Small intestine (tissue), 7 donors: ENCODE measurements at regions not wholly inside any gene's neighbourhood (a gene's known extent, or its start where the extent isn't known, plus 50 kb on each side); places are given as distances from the start of the nearest gene placed in this dataset.
"Not testable (repeated sequence)": the region's sequence is repeated elsewhere in the genome, so short reads cannot be mapped to it uniquely, and the experiment has no call there.

ENCODE experiments used
- DNase-seq, 2 donors: peaks; one replicate each; pipeline versions ENCODE4 v3.0.0 to v3.0.0-alpha.2; 2013
- FAIRE-seq: peaks from 2 replicates; lab custom pipeline; 2012; peaks lifted over from hg19 to GRCh38; lab: Jason Lieb, UNC
- H3K27ac ChIP-seq, 3 donors: one replicate each; pipeline ENCODE4 v1.5.1; 2013; ENCODE audit warnings: low read length in 2 of 3, mild to moderate bottlenecking in 2 of 3, control low read depth in 1 of 3, inconsistent platforms in 1 of 3, low read depth in 1 of 3, moderate library complexity in 1 of 3
- H3K27me3 ChIP-seq, 3 donors: one replicate each; pipeline ENCODE4 v1.6.1; 2013; ENCODE audit warnings: low read length in 3 of 3, inconsistent platforms in 1 of 3; ENCODE audit not compliant: control insufficient read depth in 3 of 3, insufficient read depth in 3 of 3
- H3K36me3 ChIP-seq, 3 donors: one replicate each; pipeline ENCODE4 v1.6.1; 2013; ENCODE audit warnings: low read length in 3 of 3, inconsistent platforms in 1 of 3, low read depth in 1 of 3, mild to moderate bottlenecking in 1 of 3, moderate library complexity in 1 of 3; ENCODE audit not compliant: control insufficient read depth in 3 of 3, insufficient read depth in 2 of 3
- H3K4me1 ChIP-seq, 3 donors: one replicate each; pipeline ENCODE4 v1.6.1; 2013; ENCODE audit warnings: low read length in 2 of 3, inconsistent platforms in 1 of 3, low read depth in 1 of 3, mild to moderate bottlenecking in 1 of 3, moderate library complexity in 1 of 3; ENCODE audit not compliant: control insufficient read depth in 3 of 3, insufficient read depth in 2 of 3
- H3K4me3 ChIP-seq, 3 donors: one replicate each; pipeline ENCODE4 v1.5.1; 2013; ENCODE audit warnings: low read length in 3 of 3, control low read depth in 1 of 3, inconsistent platforms in 1 of 3, low read depth in 1 of 3, mild to moderate bottlenecking in 1 of 3, moderate library complexity in 1 of 3
- H3K9me3 ChIP-seq, 2 donors: one replicate each; pipeline ENCODE4 v1.6.1; 2013; ENCODE audit warnings: low read depth in 1 of 2, low read length in 1 of 2; ENCODE audit not compliant: control insufficient read depth in 2 of 2, insufficient read depth in 1 of 2
- WGBS, 3 donors: extraction: QIAGEN DNeasy Blood & Tissue Kit; methylation state at CpG; one replicate each; pipeline ENCODE4 v1.1.7; 2013; 5-methylcytosine and 5-hydroxymethylcytosine counted together
- donor health status: healthy with polysubstance abuse.
- donor health status: control.
- donor health status: control.
- donor health status: Bipolar disorder and iron deficiency.
- donor health status: healthy.

DNA sequence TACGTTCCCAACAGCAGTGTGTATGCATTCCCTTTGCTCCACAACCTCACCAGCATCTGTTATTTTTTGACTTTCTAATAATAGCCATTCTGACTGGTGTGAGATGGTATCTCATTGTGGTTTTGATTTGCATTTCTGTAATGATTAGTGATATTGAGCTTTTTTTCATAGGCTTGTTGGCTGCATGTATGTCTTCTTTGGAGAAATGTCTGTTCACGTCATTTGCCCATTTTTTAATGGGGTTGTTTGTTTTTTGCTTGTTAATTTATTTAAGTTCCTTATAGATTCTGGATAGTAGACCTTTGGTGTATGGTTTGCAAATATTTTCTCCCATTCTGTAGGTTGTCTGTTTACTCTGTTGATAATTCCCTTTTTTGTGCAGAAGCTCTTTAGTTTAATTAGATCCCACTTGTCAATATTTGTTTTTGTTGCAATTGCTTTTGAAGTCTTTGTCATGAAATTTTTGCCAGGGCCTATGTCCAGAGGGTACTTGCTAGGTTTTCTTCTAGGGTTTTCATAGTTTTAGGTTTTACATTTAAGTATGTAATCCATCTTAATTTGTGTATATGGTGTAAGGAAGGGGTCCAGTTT, 141.5 kb upstream of the PGRMC2 start:
- FAIRE-seq, H3K4me3 ChIP-seq, H3K36me3 ChIP-seq, H3K4me1 ChIP-seq, H3K27me3 ChIP-seq, H3K27ac ChIP-seq, H3K9me3 ChIP-seq, DNase-seq: not testable (repeated sequence)
- WGBS, 3 donors = 93 to 96% (median 96%) methylated on average over 2 of the region's 2 CpGs

DNA sequence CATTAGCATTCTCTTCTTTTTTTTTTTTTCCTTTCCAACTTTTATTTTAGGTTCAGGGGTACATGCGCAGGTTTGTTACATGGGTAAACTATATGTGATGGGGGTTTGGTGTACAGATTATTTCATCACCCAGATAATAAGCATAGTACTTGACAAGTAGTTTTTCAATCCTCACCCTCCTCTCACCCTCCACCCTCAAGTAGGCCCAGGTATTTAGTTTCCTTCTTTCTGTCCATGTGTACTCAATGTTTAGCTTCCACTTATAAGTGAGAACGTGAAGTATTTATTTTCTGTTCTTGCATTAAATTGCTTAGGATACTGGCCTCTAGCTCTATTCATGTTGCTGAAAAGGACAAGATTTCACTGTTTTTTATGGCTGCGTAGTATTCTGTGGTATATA, 140.8 kb upstream of the PGRMC2 start:
- Histone ChIP-seq H3K27ac (no peak overlapping the region), H3K36me3 (no peaks in the 10 kb centered on the region), H3K4me1 (no peaks in the 10 kb centered on the region), H3K4me3 (no peak overlapping the region), H3K9me3 (no peaks in the 10 kb centered on the region), H3K27me3 (no peaks in the 10 kb centered on the region)
- no peak for DNase-seq
- FAIRE-seq = no peak
- 93 to 99% (median 94%) methylated on average over 3 of the region's 3 CpGs for WGBS, 3 donors

DNA sequence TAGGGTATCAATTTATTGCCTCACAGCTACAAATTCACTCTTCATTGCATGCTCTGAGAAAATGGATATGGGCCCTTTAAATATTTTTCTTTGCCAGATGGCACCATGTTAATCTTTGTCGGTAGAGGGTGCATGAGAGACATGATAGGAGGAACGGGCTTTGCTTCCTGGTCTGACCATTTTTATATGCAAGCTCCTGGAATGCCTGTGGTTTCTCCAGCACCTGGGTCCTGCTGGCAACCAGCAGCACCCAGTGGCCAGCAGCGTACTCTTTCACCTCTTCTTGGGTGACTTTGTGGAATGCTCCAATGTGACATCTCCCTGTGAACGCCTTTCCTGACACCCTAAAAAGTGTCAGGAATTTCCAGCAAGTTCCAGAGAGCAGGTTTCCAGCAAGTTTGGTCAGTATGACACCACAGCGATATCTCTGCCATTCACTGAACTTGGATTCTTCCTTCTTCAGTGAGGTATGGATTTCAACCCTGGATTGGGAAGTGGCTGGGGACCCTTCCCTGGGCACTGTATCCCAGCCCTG, 140.3 kb upstream of the PGRMC2 start:
- Histone ChIP-seq H3K4me1 (no peaks in the 10 kb centered on the region), H3K27ac (no peak overlapping the region), H3K36me3 (no peaks in the 10 kb centered on the region), H3K9me3 (no peaks in the 10 kb centered on the region), H3K4me3 (no peak overlapping the region), H3K27me3 (no peaks in the 10 kb centered on the region)
- DNase-seq = peak; percentile 28 to 72
- WGBS, 3 donors = 54 to 58% (median 54%) methylated on average over 5 of the region's 5 CpGs
- no peak for FAIRE-seq

DNA sequence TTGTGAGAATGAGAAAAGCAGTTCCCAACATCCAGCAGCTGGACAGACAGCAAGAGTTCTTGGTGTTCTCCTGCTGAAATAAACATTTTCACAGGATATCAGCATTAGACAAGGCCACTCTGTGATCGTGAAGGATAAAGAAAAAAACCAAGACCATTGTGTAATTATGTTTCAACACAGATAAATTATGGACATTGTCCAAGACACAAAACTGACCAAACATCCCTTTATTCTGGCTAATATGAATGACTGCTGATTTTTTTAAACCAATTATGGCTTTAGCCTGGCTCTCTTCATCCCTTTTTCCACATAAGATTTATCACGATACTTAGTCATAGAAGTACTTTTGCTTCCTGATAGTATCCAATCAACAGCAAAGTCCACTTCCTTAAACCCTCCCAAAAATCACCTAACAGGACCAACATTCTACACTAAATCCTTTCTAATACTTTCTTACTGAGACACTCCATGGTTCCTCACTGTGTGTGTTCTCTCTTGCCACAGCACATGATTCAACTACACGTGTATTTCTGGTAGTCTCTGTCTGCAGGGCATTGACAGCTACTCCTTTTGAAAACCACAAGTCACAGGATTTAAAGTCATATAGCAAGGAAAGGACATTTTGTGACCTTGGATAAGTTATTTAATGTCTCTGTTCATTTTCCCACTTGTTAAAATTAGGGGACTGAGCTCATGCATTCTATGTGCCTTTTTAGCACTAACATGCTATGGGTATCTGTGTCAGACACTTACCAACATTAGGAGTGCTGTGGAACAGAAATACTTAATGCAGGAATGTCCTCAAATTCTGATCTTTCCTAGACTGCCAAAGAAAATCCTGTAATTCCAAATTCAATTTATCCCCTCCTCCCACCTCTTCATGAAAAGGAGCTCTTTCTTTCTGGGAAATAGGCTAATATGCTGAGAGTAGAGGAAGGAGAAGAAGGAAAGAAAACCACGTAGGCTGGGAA, 137.2 kb upstream of the PGRMC2 start:
- Histone ChIP-seq H3K9me3 (no peaks in the 10 kb centered on the region), H3K27ac (peak overlapping the region in 1 of 3 donors; percentile 14), H3K27me3 (no peaks in the 10 kb centered on the region), H3K4me3 (no peak overlapping the region), H3K4me1 (no peaks in the 10 kb centered on the region), H3K36me3 (no peaks in the 10 kb centered on the region)
- FAIRE-seq (no peak), DNase-seq (no peak)
- WGBS, 3 donors = 61 to 77% (median 70%) methylated on average over 4 of the region's 4 CpGs

DNA sequence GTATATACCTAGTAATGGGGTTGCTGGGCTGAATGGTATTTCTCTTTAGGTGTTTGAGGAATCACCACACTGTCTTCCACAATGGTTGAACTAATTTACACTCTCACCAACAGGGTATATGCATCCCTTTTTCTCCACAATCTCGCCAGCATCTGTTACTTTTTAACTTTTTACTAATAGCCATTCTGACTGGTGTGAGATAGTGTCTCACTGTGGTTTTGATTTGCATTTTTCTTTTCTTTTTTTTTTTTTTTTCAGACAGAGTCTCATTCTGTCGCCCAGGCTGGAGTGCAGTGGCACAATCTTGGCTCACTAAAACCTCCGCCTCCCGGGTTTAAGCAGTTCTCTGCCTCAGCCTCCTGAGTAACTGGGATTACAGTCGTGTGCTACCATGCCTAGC, 134.7 kb upstream of the PGRMC2 start:
- not testable (repeated sequence) for FAIRE-seq, H3K36me3 ChIP-seq, H3K4me3 ChIP-seq, DNase-seq, H3K27me3 ChIP-seq, H3K4me1 ChIP-seq, H3K9me3 ChIP-seq, H3K27ac ChIP-seq
- WGBS, 3 donors = 85 to 90% (median 87%) methylated on average over 5 of the region's 5 CpGs

DNA sequence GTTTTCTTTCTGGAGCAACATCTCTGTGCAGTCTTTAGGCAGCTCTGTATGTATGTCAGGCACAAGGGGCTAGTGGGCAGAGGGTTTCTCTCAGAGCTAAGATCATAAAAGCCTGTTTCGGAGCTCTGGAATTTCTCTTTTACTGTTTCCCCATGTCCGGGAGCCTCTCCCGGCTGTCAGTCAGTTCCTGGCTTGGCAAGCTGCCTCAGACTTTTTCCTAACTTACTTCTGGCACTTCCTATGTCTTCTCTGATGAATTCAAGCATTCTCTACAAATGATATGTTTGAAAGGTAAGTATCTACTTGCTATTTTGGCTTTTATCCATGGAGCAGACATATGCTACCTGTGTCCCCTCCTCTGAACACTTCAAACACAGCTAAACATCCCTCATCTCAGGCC, 129.3 kb upstream of the PGRMC2 start:
- Histone ChIP-seq H3K36me3 (no peaks in the 10 kb centered on the region), H3K9me3 (no peaks in the 10 kb centered on the region), H3K4me1 (no peaks in the 10 kb centered on the region), H3K27ac (no peak overlapping the region), H3K4me3 (no peak overlapping the region), H3K27me3 (no peaks in the 10 kb centered on the region)
- DNase-seq (no peak), FAIRE-seq (no peak)
- 65 to 81% (median 77%) methylated on average over 3 of the region's 3 CpGs for WGBS, 3 donors

DNA sequence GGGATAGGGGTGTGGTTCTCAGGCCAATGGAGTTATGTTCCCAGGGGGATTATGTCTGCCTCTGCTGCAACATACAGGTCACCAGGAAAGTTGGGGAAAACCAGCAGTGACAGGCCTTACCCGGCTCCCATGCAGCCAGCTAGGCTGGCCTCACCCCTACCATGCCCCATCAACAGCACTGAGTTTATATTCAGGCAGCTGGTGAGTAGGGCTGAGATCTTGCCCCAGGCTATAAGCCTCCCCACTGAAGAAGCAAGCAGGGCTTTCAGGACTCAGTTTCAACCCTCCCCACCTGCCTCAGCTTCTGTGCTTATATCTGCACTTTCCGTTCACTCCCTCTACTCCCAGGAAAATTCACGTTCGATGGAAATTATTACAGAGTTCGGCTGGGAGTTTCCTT, 122.4 kb upstream of the PGRMC2 start:
- no peak for FAIRE-seq
- WGBS, 3 donors = 91 to 95% (median 94%) methylated on average over 5 of the region's 5 CpGs
- H3K27me3 ChIP-seq = no peaks in the 10 kb centered on the region
- H3K9me3 ChIP-seq = peaks cover 0 to 9% of the 10 kb centered on the region in 2 donors
- DNase-seq = no peak
- no peaks in the 10 kb centered on the region for H3K36me3 ChIP-seq
- no peaks in the 10 kb centered on the region for H3K4me1 ChIP-seq
- no peak overlapping the region for H3K27ac ChIP-seq
- no peak overlapping the region for H3K4me3 ChIP-seq

DNA sequence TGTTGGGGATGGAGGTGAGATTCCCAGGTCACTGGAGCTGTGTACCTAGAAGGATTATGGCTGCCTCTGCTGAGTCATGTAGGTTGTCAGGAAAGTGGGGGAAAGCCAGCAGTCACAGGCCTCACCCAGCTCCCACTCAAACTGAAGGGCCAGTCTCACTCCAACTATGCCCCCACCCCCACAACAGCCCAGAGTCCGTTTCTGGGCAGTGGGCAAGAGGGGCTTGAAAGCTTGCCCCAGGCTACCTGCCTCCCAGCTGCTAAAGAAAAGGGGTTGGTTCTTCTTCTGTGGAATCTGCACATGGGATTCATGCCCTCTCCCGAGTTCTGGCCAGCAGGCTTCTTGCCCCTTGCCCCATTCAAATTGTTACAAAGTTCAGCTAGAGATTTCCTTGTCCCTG, 116.0 kb upstream of the PGRMC2 start:
- no peak for FAIRE-seq
- 83 to 88% (median 88%) methylated on average over 2 of the region's 2 CpGs for WGBS, 3 donors
- no peak for DNase-seq

More for the DNA sequence above, 116.0 kb upstream of the PGRMC2 start:
- Histone ChIP-seq H3K36me3 (peaks cover 0 to 2% (median 0%) of the 10 kb centered on the region in 3 donors), H3K27ac (no peak overlapping the region), H3K4me3 (no peak overlapping the region), H3K9me3 (peaks cover 0 to 11% of the 10 kb centered on the region in 2 donors), H3K27me3 (no peaks in the 10 kb centered on the region), H3K4me1 (no peaks in the 10 kb centered on the region)
